A549 (cell line): ENCODE measurements at regions not wholly inside any gene's neighbourhood (a gene's known extent, or its start where the extent isn't known, plus 50 kb on each side); places are given as distances from the start of the nearest gene placed in this dataset.

Experiments used
- CBX2 ChIP-seq: fragments of 200-600 bp; sonication (generic); IDR thresholded peaks from 2 replicates; pipeline ENCODE4 v1.6.1; 2016; ENCODE audit warnings: low read depth, mild to moderate bottlenecking, borderline replicate concordance
- CEBPB ChIP-seq, 2 experiments: fragments of >200 bp in 1 of 2; sonication (Bioruptor Twin) in 1 of 2; formaldehyde crosslinking in 1 of 2; IDR thresholded peaks; 2 replicates each; pipeline ENCODE4 v1.6.1; 2012 to 2016
- CTCF ChIP-seq: fragments of >200 bp; sonication (Bioruptor Twin); formaldehyde crosslinking; IDR thresholded peaks from 3 replicates; pipeline ENCODE4 v1.5.1; 2016
- HOXB5 ChIP-seq: fragments of 250-450 bp; sonication (Bioruptor Pico); IDR thresholded peaks from 2 replicates; pipeline ENCODE4 v1.5.0; 2020; ENCODE audit warnings: mild to moderate bottlenecking, moderate library complexity
- KDM1A ChIP-seq: fragments of 200-600 bp; sonication (generic); IDR thresholded peaks from 2 replicates; pipeline ENCODE4 v1.6.1; 2016; ENCODE audit warnings: low read depth, mild to moderate bottlenecking
- MYC ChIP-seq: IDR thresholded peaks from 2 replicates; pipeline ENCODE4 v1.6.1; 2012; ENCODE audit warnings: mild to moderate bottlenecking, inconsistent platforms, low read length, improper control_type of control experiment, borderline replicate concordance
- POLR2AphosphoS2 ChIP-seq: conservative IDR thresholded peaks from 2 replicates; pipeline ENCODE4 v1.6.1; 2012; ENCODE audit warnings: low read length, improper control_type of control experiment, inconsistent platforms
- RAD21 ChIP-seq, 2 experiments: fragments of >200 bp in 1 of 2; sonication (Bioruptor Twin) in 1 of 2; formaldehyde crosslinking in 1 of 2; IDR thresholded peaks in 1 of 2; conservative IDR thresholded peaks in 1 of 2; 2 replicates in 1 of 2; 3 replicates in 1 of 2; pipeline ENCODE4 v1.6.1; 2012 to 2018; ENCODE audit warnings: inconsistent platforms in 1 of 2
- ZC3H11A ChIP-seq: fragments of 450-650 bp; IDR thresholded peaks from 2 replicates; pipeline ENCODE4 v1.6.1; 2014; ENCODE audit warnings: antibody characterized with exemption, mild to moderate bottlenecking

GRCh38 chr1:208475951-208476845 lies 232.0 kb upstream of the PLXNA2 start:
- TF ChIP-seq CTCF: no peak
- TF ChIP-seq RAD21 (conservative IDR thresholded peaks at IDR 0.05 in 1 of 2, IDR thresholded peaks at IDR 0.05 in 1 of 2): no peak
- no peak for TF ChIP-seq CBX2
- TF ChIP-seq HOXB5 (CRISPR knock-in tag): no peak
- TF ChIP-seq POLR2AphosphoS2: no peak
- TF ChIP-seq ZC3H11A: no peak
- no peak for TF ChIP-seq CEBPB (IDR thresholded peaks at IDR 0.05)
- TF ChIP-seq KDM1A: no peak
- TF ChIP-seq MYC: no peak
